Jurkat, Clone E6-1 (cell line): ENCODE measurements at regions not wholly inside any gene's neighbourhood (a gene's known extent, or its start where the extent isn't known, plus 50 kb on each side); places are given as distances from the start of the nearest gene placed in this dataset.
"Not testable (repeated sequence)": the region's sequence is repeated elsewhere in the genome, so short reads cannot be mapped to it uniquely, and the experiment has no call there.

Experiments
- DNase-seq: peaks from one replicate; pipeline ENCODE4 v3.0.0-alpha.2; 2011; ENCODE audit warnings: low read depth, low spot score
- H3K4me3 ChIP-seq: 2 replicates; pipeline ENCODE4 v1.5.1; 2011; ENCODE audit warnings: mild to moderate bottlenecking, low read length, control low read depth, moderate library complexity

DNA sequence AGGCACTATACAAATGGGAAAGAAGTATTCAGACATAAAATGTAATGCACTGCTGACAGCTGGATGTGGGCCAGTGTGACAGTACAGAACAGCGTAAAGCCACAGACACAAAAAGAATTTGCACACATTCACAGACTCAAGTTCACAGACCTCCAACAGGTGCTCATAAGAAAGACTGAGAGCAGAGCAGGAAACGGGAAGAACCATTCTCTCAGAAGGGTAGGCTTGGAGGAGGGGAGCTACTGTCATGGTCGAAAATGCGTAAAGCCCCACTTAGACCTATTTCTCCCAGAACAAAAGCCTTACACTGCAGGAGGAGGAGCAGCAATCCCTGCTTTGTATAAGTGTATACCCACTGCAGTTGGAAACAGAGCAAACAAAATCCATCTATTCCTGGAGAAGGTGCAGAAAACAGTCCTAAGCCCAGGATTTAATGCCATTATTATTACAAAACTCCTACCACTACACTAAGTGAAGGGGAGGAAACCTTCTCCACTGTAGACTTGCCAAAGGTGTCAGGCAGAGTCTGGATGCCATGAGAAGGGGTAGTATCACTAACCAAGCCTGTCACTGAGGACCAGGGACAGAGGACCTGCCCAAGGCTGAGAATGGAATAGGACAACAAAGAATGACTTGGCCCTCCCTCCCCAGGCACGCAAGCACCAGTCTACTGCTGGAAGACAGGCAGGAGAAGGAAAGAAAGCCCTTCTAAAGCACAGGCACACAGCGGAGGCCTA lies 103.0 kb upstream of the FAM25C start:
- not testable (repeated sequence) for H3K4me3 ChIP-seq
- peak; percentile 69 for DNase-seq

DNA sequence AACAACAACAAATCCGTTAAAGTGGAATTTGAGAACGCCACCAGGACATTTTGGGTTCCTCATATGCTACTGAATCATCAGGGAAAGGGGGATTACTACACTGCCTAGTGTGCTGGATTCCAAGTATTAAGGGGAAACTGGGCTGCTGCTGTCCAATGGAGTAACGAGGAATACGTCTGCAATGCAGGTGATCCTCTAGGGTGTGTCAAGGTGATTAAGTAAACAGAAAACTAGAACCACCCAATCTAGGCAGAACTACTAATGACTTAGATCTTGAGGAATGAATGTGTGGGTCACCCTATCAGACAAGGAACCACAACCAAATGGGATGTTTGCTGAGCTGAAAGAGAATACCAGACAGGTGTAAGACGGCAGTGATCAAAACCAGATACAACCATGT lies 99.3 kb upstream of the FAM25C start:
- not testable (repeated sequence) for H3K4me3 ChIP-seq, DNase-seq

DNA sequence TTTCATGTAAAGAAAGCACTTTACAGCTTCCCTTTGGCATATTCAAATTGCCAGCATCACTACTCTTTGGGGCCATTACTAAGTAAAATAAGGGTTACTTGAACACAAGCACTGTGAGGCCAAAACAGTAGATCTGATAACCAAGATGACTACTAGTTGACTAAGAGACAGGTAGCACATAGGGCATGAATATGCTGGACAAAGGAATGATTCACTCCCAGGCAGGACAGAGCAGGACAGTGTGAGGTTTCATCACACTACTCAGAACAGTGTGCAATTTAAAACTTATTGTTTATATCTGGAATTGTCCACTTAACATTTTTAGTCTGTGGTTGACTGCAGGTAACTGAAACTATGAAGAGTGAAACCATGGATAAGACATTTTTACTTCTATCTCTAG lies 91.1 kb upstream of the FAM25C start:
- H3K4me3 ChIP-seq, DNase-seq: not testable (repeated sequence)

DNA sequence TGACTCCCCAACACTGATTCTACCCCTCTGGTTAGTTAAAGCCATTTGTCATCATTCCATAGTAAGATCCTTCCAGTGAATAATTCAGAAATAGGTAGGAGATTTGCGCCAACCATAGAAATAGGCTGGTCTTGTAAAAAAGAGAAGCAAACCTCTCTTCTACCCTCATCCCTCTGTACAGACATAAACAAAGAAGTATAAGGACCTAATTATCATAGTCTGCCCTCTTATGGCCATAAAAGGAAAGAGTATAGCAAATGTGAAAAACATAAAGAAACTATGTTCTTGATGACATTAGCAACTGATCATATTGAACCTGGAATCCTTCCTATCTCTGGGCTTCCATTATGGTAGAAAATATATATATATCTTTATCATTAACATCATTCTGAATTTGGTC lies 88.5 kb upstream of the FAM25C start:
- DNase-seq, H3K4me3 ChIP-seq: not testable (repeated sequence)

DNA sequence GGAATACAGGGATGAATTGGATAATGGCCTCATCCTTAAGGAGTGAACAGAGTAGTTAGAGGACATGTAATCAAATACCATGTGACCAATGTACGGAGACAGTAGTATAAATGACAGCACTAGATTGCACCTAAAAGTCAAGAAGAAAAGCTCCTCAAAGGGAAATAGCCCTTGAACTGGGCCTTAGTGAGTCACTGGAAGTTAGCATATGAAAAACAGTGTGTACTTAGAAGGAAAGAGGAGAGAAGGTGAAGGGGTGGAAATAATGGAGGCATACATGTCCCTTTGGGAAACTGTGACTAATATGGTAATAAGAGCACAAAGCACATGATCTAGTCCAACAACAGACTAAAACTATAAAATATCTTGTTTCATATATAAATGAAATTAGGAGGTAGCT lies 84.9 kb upstream of the FAM25C start:
- not testable (repeated sequence) for H3K4me3 ChIP-seq, DNase-seq

DNA sequence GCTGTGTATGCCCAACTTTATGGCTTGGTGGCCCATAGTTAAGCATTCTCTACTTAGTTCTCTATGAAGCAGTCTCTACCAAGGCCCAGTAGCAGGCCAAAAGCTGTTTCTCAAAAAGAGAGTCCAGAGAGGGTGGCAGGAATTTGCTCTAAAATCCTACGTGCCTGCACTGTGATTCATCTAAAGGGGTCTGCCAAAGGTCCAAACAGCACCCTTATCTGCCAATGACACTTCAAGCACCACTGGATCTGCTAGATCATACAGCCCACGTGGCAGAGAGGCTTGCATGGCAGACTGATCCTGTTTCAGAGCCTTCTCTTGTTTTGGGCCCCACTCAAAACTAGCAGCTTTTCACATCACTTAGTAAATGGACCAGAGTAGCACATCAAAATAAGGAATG lies 71.6 kb upstream of the FAM25C start:
- DNase-seq, H3K4me3 ChIP-seq: not testable (repeated sequence)

DNA sequence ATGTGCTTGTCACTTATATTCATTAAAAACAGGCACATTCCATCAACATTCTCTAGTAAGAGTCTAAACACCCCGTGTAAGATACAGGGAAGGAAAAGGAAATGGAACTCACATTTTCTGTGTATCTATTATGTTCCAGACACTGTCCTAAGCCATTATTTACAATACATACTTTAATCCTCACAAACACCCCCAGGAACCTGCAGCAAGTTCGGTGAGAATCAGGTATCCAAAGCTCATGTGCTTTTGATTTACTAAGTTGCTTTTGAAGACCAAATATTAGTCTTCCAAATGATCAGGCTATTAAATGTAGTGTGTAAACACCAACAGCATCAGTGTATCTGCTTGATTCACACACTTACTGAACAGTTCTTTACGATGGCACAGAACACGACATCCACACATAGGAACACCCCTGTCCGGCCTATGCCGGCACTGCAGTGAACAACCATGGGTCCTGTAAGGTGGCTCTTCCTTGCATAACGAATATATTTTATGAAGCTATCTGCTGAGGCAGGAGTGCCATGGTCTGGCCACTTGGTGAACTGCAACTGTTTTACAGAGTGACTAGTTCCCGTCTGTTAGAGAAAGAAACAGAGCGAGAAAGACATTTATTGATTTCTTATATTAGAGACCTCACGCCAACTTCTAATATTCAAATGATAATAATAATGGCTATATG lies 64.5 kb upstream of the FAM25C start:
- not testable (repeated sequence) for DNase-seq, H3K4me3 ChIP-seq

DNA sequence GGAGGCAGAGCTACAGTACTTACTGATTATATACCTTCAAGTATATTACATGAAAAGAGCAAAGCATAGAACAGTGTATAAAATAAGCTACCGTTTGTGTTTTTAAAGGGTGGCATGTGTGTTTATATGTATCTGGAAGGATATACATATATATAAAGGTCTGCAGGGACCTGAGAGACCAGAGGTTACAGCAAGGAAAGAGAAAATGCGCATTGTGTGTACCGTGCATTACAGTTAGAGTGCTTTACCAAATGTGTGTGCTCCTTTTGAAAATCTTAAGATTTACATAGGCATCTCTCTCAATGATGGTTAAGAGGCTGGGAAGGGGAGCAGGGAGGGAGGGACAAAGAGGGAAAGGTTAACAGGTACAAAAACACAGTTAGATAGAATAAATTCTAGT lies 55.8 kb upstream of the FAM25C start:
- not testable (repeated sequence) for H3K4me3 ChIP-seq, DNase-seq
